NCI-H146 treated with DMSO at 0.1 percent for 48 hours (cell line): ENCODE measurements at regions not wholly inside any gene's neighbourhood (a gene's known extent, or its start where the extent isn't known, plus 50 kb on each side); places are given as distances from the start of the nearest gene placed in this dataset.
"Not testable (repeated sequence)": the region's sequence is repeated elsewhere in the genome, so short reads cannot be mapped to it uniquely, and the experiment has no call there.

Experiments
- DNase-seq: peaks from one replicate; lab custom pipeline; 2025; ENCODE audit not compliant: unreplicated experiment; lab: John Stamatoyannopoulos, UW

DNA sequence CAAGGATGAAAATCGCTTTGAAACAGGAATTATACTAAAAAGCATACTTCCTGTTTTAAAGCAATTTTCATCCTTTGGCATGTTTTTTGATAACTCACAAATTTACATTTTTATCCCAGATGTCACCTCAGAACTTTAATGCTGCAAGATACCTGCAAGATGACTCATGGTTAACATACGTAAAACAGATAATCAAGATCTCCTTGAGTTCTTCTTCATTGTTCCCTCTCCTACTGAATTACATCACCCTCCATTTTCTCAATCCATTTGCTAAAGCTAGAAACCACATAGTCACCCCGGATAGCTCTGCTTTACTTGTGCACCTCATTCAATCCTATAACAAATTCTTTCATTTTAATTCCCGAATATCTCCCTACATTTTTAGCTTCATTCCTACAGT is 1114.2 kb downstream of the PLA2G4A start:
- DNase-seq, result no peak

GRCh38 chr1:187943606-187944403 is 1115.1 kb downstream of the PLA2G4A start:
- DNase-seq, result no peak

DNA sequence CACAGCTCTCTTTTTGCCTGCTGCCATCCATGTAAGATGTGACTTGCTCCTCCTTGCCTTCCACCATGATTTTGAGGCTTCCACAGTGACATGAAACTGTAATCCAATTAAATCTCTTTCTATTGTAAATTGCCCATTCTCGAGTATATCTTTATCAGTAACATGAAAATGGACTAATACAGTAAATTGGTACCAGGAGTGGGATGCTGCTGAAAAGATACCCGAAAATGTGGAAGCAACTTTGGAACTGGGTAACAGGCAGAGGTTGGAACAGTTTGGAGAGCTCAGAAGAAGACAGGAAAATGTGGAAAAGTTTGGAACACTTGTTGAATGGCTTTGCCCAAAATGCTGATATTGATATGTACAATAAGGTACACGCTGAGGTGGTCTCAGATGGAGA is 1117.9 kb downstream of the PLA2G4A start:
- not testable (repeated sequence) for DNase-seq

GRCh38 chr1:187947359-187947758 is 1118.6 kb downstream of the PLA2G4A start:
- DNase-seq, result no peak

DNA sequence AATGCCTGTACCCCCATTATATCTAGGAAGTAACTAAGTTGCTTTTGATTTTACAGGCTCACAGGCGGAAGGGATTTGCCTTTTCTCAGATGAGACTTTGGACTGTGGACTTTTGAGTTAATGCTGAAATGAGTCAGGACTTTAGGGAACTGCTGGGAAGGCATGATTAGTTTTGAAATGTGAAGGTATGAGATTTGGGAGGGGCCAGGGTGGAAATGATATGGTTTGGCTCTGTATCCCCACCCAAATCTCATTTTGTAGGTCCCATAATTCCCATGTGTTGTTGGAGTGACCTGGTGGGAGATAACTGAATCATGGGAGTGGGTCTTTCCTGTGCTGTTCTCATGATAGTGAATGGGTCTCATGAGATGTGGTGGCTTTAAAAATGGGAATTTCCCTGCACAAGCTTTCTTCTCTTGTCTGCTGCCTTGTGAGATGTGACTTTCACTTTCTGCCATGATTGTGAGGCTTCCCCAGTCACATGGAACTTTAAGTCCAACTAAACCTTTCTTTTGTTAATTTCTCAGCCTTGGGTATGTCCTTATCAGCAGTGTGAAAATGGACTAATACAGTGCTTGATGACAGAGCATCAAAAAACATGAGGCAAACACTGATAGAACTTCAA is 1119.5 kb downstream of the PLA2G4A start:
- no peak for DNase-seq

DNA sequence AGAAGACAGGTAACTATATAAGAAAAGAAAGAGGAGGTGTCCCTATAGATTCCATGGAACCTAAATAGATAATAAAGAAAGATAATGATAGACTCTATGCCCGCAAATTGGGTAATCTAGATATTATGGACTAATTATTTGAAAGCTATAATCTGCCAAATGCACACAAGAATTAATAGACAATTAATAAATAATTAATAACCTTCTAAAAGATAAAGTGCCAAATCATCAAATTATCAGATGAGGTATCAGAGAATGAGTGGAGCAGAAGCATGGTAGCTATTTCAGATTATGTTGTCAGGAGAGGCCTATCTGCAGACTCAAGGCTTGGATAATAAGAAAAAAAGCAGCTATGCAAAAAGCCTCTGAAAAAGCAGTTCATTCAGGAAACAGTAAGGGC is 1120.8 kb downstream of the PLA2G4A start:
- DNase-seq, result no peak

- no peak for DNase-seq
These were observed 1123.1 kb downstream of the PLA2G4A start for GRCh38 chr1:187951817-187952216.

DNA sequence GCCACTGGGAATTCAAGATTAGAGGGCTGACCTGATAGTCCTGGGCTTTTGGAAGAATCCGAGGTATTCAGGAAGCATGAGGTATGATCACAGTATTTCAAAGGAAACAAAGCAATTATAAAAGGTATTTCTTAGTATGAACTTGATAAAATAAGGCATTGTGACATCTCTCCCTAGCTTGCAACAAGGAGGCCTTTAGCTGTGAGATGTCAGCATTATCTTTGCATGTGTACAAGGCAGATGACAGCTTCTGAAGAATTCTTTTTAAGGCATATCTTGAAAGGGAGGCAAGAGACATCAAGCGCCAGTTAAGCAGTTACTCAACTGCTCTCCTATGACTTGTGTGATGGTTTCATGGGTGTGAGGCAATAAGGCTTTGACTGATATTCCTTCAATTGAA is 1123.7 kb downstream of the PLA2G4A start:
- DNase-seq, result no peak

DNA sequence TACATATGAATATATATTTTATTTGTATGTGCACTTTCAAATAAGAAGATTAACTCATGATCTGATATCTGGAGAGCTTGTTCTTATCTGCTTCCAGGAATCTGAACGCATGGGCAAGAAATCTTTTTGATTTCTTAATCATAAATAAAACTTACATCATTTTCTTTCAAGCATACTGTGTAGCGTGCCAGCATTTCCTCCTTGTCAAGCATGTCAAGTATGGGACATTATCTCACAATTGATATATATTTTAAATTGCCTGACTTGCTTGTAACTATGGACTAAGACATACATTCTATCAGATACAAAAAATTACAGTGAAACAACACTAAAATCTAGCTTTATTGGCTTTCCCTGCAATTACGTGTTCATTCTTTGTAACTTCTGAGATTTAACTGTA is 1128.2 kb downstream of the PLA2G4A start:
- DNase-seq, result no peak

- no peak for DNase-seq
These were observed 1129.5 kb downstream of the PLA2G4A start for GRCh38 chr1:187958207-187958606.

GRCh38 chr1:187959062-187959461 is 1130.3 kb downstream of the PLA2G4A start:
- no peak for DNase-seq

DNA sequence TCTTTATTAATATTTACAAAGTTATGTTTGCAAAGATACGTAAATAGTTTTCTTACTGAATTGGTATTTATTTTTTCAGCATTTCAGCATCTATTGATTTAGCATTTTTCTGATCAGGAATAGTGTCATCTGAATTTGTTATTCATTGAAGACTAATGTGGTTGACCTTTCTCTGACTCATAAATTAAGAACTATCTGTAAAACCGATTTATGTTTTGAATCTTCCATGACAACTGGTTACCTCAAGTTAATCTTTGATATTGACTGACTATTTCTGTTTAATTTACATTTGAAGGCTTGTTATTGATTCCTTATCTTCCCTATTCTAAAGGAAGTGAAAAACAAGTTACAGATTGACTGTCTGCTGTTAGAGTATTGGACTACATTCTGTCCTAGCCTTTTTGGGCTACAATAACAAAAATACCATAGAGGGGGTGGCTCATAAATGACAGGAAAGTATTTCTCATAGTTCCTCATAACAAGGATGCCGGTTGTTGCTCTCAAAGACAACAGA is 1131.4 kb downstream of the PLA2G4A start:
- no peak for DNase-seq

DNA sequence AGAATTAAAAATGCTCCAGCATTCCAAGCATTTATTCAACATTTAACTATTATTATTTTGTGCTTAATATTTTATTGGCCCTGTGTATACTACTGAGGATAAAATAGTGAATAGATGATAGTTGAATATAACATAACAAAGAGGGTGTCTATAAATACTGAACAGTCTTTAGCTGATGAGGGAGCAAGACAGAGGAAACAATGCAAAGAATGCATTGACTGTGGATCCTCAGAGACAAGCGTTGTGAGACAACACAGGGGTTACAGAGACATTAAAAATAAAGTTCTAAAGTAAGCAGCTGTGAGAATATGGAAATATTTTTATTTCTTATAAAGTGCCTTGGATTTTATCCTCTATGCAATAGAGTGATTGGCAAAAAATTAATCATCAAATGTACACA is 1133.1 kb downstream of the PLA2G4A start:
- DNase-seq, result no peak

DNA sequence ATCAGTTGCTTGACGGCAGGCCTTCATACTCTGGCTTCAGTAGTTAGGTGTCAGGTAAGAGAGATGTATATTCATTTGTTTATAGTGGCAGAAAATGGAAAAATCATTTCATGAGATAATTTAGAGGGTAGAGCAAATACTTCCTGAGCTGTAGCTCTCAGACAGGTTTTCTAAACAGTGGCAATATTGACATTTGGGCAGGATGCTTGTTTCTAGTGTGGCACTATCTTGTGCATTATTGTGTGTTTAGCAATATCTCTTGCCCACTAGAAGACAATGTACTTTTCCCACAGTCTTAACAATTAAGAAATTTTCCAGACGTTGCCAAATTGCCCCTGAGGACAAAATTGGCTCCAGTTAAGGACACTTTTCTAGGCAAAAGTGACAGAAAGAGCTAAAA is 1143.1 kb downstream of the PLA2G4A start:
- DNase-seq, result no peak

DNA sequence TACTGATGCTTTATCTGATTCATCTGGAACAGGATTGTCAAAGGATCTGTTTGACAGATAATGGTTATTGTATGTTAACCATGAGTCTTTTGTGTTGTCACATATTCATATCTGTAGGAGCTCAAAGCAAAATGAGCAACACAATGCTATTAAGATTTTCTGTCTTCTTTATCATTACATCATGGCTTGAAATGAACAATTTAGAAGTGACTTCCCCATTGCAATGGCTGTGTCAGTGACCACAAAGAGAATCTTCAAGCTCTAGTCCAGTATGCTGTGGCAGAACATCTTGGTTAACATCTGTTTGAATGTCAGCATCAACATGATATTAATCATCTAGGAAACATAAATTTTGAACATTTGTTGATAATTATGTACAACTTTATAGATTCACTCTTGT is 1148.5 kb downstream of the PLA2G4A start:
- DNase-seq, result no peak

GRCh38 chr1:187985145-187985896 is 1156.6 kb downstream of the PLA2G4A start:
- DNase-seq, result no peak

GRCh38 chr1:187985897-187986654 is 1157.3 kb downstream of the PLA2G4A start:
- no peak for DNase-seq

DNA sequence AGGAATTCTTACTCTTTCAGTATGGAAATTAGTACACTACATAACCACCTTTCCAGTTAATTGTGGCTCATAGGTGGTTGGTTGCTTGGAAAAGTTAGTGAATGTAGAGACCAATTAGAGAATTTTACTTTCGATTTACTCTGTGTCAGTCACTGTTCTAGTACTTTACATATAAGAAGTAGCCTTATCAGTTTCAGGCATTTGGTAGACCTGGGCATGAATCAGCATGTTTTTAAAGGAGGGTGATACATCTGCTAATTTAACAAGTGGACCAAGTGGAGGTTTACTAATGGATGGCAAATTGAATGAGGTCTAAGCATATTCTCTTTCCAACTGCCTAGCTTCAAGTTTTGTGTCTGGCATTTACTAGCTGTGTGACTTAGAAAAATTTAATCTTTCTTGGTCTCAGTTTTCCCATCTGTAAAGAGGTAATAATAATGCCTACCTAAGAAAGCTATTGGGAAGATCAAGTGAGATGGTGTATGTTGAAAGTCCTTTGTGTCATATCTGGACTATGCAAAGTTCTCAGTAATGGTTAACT is 1158.6 kb downstream of the PLA2G4A start:
- DNase-seq, result no peak

- DNase-seq, result no peak
These were observed 1163.2 kb downstream of the PLA2G4A start for GRCh38 chr1:187991944-187992343.

DNA sequence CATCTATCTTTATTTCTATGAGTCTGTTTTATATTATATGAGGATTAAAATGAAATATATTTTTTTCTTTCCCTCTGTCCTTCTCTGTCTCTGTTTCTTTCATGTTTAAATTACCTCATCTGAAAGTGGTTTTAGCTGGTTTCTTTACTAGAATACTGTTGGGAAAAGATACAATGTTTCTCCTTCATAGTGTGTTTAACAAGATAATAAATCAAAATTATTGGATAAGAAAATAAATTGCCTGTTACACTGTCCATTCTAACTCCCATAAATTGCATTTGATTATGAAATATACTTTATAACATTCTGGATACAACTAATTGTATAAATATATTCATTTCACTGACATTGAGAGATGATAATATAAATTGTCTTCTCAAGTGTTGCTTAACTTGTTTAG is 1168.0 kb downstream of the PLA2G4A start:
- no peak for DNase-seq

DNA sequence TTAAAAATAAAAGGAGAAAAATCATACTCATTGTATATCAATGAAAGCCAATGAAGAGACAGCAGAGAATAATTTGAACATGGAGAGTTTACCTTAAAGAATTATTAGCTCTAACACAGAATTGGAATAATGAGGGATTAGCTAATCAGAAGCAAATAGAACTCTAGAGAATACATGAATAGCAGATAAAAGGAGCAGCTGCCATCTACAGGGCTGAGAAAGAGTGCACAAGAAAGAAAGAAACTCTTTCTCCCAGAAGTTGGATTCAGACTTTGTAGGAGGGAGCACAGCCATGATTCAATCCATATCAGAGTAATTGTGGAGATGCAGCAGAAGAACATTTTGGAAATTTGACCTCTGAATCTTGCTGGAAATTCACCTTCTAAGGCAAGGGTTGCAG is 1171.2 kb downstream of the PLA2G4A start:
- DNase-seq, result no peak
